ENCODE measurements at regions not wholly inside any gene's neighbourhood (a gene's known extent, or its start where the extent isn't known, plus 50 kb on each side); places are given as distances from the start of the nearest gene placed in this dataset.

GRCh38 chrX:17262123-17262522, 112.9 kb upstream of the NHS start:
- ChIA-PET POLR2A (no interaction called here), CTCF (no interaction called here)
- Histone ChIP-seq H3K36me3 (replicated peaks in 1 of 2; ENCODE audit: control insufficient read depth in 1 of 2, insufficient read depth in 2 of 2, low read length in 1 of 2) (no peaks in the 10 kb centered on the region), H3K9me2 (no peaks in the 10 kb centered on the region), H3K27ac (ENCODE audit: low read depth in 2 of 2, low read length in 1 of 2) (no peak overlapping the region), H3K4me3 (ENCODE audit: low read depth in 2 of 2, low read length in 1 of 2) (no peak overlapping the region), H4K20me1 (ENCODE audit: insufficient read depth) (no peaks in the 10 kb centered on the region), H3K9ac (no peak overlapping the region), H3F3A (replicated peaks; ENCODE audit: insufficient read depth) (no peaks in the 10 kb centered on the region), H3K4me2 (no peak overlapping the region), H3K27me3 (ENCODE audit: insufficient read depth) (no peaks in the 10 kb centered on the region), H2AFZ (ENCODE audit: low read depth) (no peak overlapping the region), H3K79me2 (ENCODE audit: insufficient read depth) (no peaks in the 10 kb centered on the region), H3K9me3 (no peaks in the 10 kb centered on the region), H3K4me1 (ENCODE audit: control insufficient read depth in 1 of 2, insufficient read depth in 2 of 2, low read depth in 1 of 2, low read length in 1 of 2) (no peaks in the 10 kb centered on the region)
- no peak for DNase-seq
- TF ChIP-seq, protein P1, sequence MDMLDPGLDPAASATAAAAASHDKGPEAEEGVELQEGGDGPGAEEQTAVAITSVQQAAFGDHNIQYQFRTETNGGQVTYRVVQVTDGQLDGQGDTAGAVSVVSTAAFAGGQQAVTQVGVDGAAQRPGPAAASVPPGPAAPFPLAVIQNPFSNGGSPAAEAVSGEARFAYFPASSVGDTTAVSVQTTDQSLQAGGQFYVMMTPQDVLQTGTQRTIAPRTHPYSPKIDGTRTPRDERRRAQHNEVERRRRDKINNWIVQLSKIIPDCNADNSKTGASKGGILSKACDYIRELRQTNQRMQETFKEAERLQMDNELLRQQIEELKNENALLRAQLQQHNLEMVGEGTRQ (IDR thresholded peaks at IDR 0.05; ENCODE audit: borderline replicate concordance, low read depth, low read length) = no peak
- TF ChIP-seq CHD2 (IDR thresholded peaks at IDR 0.05; ENCODE audit: low read length, partially characterized antibody) = no peak
- TF ChIP-seq TEAD4 (IDR thresholded peaks at IDR 0.05; ENCODE audit: borderline replicate concordance, insufficient read depth) = no peak
- no peak for TF ChIP-seq RCOR1 (IDR thresholded peaks at IDR 0.05; ENCODE audit: low read length)
- TF ChIP-seq MEF2A (IDR thresholded peaks at IDR 0.05; ENCODE audit: borderline replicate concordance, low read depth) = no peak
- no peak for TF ChIP-seq ELF1 (IDR thresholded peaks at IDR 0.05)
- TF ChIP-seq, protein P2, sequence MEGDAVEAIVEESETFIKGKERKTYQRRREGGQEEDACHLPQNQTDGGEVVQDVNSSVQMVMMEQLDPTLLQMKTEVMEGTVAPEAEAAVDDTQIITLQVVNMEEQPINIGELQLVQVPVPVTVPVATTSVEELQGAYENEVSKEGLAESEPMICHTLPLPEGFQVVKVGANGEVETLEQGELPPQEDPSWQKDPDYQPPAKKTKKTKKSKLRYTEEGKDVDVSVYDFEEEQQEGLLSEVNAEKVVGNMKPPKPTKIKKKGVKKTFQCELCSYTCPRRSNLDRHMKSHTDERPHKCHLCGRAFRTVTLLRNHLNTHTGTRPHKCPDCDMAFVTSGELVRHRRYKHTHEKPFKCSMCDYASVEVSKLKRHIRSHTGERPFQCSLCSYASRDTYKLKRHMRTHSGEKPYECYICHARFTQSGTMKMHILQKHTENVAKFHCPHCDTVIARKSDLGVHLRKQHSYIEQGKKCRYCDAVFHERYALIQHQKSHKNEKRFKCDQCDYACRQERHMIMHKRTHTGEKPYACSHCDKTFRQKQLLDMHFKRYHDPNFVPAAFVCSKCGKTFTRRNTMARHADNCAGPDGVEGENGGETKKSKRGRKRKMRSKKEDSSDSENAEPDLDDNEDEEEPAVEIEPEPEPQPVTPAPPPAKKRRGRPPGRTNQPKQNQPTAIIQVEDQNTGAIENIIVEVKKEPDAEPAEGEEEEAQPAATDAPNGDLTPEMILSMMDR (IDR thresholded peaks at IDR 0.05) = no peak
- 43% methylated on average over 2 of the region's 2 CpGs for WGBS (ENCODE audit: low lambda C conversion rate)

DNA sequence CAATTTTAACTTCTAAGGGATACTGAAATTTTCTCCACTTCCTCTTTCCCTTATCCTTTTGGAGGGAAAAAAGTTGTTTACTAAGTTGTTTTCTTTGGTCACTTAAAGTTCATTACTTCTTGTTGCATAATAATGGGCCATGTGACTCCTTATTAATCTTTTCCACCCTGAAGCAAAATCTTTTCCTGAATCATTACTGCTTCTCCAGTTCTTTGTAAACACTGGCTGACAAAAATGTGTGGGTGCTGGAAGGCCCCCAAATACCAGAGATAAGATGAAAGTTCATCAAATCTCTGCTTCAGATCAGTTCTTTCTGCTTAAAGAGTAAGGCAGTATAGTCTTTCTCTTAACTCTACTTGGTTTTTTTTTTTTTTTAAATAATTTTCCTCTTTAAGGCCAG, 108.9 kb upstream of the NHS start:
- ChIA-PET POLR2A (no interaction called here), CTCF (no interaction called here)
- Histone ChIP-seq H3K4me2 (no peak overlapping the region), H3K9me3 (no peaks in the 10 kb centered on the region), H3K4me1 (ENCODE audit: control insufficient read depth in 1 of 2, insufficient read depth in 2 of 2, low read depth in 1 of 2, low read length in 1 of 2) (no peaks in the 10 kb centered on the region), H3K79me2 (ENCODE audit: insufficient read depth) (no peaks in the 10 kb centered on the region), H4K20me1 (ENCODE audit: insufficient read depth) (no peaks in the 10 kb centered on the region), H3K27me3 (ENCODE audit: insufficient read depth) (no peaks in the 10 kb centered on the region), H2AFZ (ENCODE audit: low read depth) (no peak overlapping the region), H3F3A (replicated peaks; ENCODE audit: insufficient read depth) (no peaks in the 10 kb centered on the region), H3K9ac (no peak overlapping the region), H3K4me3 (ENCODE audit: low read depth in 2 of 2, low read length in 1 of 2) (no peak overlapping the region), H3K9me2 (no peaks in the 10 kb centered on the region), H3K36me3 (replicated peaks in 1 of 2; ENCODE audit: control insufficient read depth in 1 of 2, insufficient read depth in 2 of 2, low read length in 1 of 2) (no peaks in the 10 kb centered on the region), H3K27ac (ENCODE audit: low read depth in 2 of 2, low read length in 1 of 2) (no peak overlapping the region)
- no peak for TF ChIP-seq RXRA (IDR thresholded peaks at IDR 0.05; ENCODE audit: borderline replicate concordance, low read depth)
- TF ChIP-seq SMC3 (IDR thresholded peaks at IDR 0.05; ENCODE audit: low read depth, low read length) = no peak
- TF ChIP-seq YY1 (IDR thresholded peaks at IDR 0.05; ENCODE audit: low read depth) = no peak
- no peak for TF ChIP-seq ELF1 (IDR thresholded peaks at IDR 0.05)
- TF ChIP-seq, protein P3, sequence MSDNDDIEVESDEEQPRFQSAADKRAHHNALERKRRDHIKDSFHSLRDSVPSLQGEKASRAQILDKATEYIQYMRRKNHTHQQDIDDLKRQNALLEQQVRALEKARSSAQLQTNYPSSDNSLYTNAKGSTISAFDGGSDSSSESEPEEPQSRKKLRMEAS (IDR thresholded peaks at IDR 0.05; ENCODE audit: low read depth) = no peak
- TF ChIP-seq FOXM1 (IDR thresholded peaks at IDR 0.05; ENCODE audit: low read depth) = no peak
- TF ChIP-seq MEF2A (IDR thresholded peaks at IDR 0.05; ENCODE audit: borderline replicate concordance, low read depth) = no peak
- TF ChIP-seq POLR2AphosphoS5 (IDR thresholded peaks at IDR 0.05; ENCODE audit: low read depth, low read length) = no peak
- no peak for TF ChIP-seq SIN3A (IDR thresholded peaks at IDR 0.05; ENCODE audit: borderline replicate concordance, low read depth, low read length)
- no peak for TF ChIP-seq TCF12 (IDR thresholded peaks at IDR 0.05)
- TF ChIP-seq FOSL2 (IDR thresholded peaks at IDR 0.05; ENCODE audit: borderline replicate concordance, low read depth) = no peak
- no peak for TF ChIP-seq NRF1 (IDR thresholded peaks at IDR 0.05; ENCODE audit: low read depth, low read length)
- TF ChIP-seq TAF1 (IDR thresholded peaks at IDR 0.05; ENCODE audit: borderline replicate concordance, low read depth, low read length) = no peak
- TF ChIP-seq FOXJ3 (CRISPR knock-in tag; IDR thresholded peaks at IDR 0.05) = no peak
- TF ChIP-seq, protein P4, sequence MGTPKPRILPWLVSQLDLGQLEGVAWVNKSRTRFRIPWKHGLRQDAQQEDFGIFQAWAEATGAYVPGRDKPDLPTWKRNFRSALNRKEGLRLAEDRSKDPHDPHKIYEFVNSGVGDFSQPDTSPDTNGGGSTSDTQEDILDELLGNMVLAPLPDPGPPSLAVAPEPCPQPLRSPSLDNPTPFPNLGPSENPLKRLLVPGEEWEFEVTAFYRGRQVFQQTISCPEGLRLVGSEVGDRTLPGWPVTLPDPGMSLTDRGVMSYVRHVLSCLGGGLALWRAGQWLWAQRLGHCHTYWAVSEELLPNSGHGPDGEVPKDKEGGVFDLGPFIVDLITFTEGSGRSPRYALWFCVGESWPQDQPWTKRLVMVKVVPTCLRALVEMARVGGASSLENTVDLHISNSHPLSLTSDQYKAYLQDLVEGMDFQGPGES (IDR thresholded peaks at IDR 0.05; ENCODE audit: low read depth, low read length) = no peak
- no peak for TF ChIP-seq RFX5 (IDR thresholded peaks at IDR 0.05; ENCODE audit: low read length)
- no peak for TF ChIP-seq JUND (IDR thresholded peaks at IDR 0.05)
- DNase-seq = no peak
